ENCODE measurements at regions not wholly inside any gene's neighbourhood (a gene's known extent, or its start where the extent isn't known, plus 50 kb on each side); places are given as distances from the start of the nearest gene placed in this dataset.

GRCh38 chr18:64713284-64713683, 564.4 kb upstream of the LINC00305 start:
- TF ChIP-seq EZH2phosphoT487 (conservative IDR thresholded peaks at IDR 0.05; ENCODE audit: low read length) (no peak), CTCF (IDR thresholded peaks at IDR 0.05; ENCODE audit: insufficient read depth, low read length, poor library complexity, severe bottlenecking) (no peak)

Measured in SU-DHL-6 (cell line).